DOHH2 (cell line): ENCODE measurements at regions not wholly inside any gene's neighbourhood (a gene's known extent, or its start where the extent isn't known, plus 50 kb on each side); places are given as distances from the start of the nearest gene placed in this dataset.

Source experiments
- CTCF ChIP-seq: fragments of 200-600 bp; sonication (generic); IDR thresholded peaks from one replicate; pipeline ENCODE4 v1.5.1; 2014; ENCODE audit warnings: antibody characterized with exemption, mild to moderate bottlenecking, low read depth, low read length; ENCODE audit not compliant: poor library complexity, severe bottlenecking
- EZH2phosphoT487 ChIP-seq: fragments of 200-600 bp; sonication (generic); IDR thresholded peaks from 2 replicates; pipeline ENCODE4 v1.6.1; 2017; ENCODE audit warnings: borderline replicate concordance, mild to moderate bottlenecking, antibody characterized with exemption, low read length, moderate library complexity, mixed read lengths

GRCh38 chr5:1746371-1747078 lies 53.1 kb downstream of the MRPL36 start:
- no peak for TF ChIP-seq CTCF
- TF ChIP-seq EZH2phosphoT487 = no peak
